Upper lobe of left lung (tissue), 4 donors: ENCODE measurements at regions not wholly inside any gene's neighbourhood (a gene's known extent, or its start where the extent isn't known, plus 50 kb on each side); places are given as distances from the start of the nearest gene placed in this dataset.

ENCODE experiments used
- POLR2A ChIP-seq, 4 donors: fragments of 450-650 bp; IDR thresholded peaks; one replicate each; pipeline ENCODE4 v1.5.1; 2016 to 2017; ENCODE audit warnings: antibody characterized with exemption in 4 of 4, mild to moderate bottlenecking in 2 of 4
- POLR2AphosphoS5 ChIP-seq, 2 donors: sonication (generic); formaldehyde crosslinking; IDR thresholded peaks; one replicate each; pipeline ENCODE4 v1.5.1; 2017; ENCODE audit warnings: antibody characterized with exemption in 2 of 2
- TF ChIP-seq, protein P1 (sequence below), 6 experiments: fragments of 450-650 bp in 4 of 6; fragments of 200-600 bp in 2 of 6; sonication (generic) in 2 of 6; IDR thresholded peaks; one replicate each; pipeline ENCODE4 v1.5.1; 2016 to 2019; ENCODE audit warnings: antibody characterized with exemption in 6 of 6

DNA sequence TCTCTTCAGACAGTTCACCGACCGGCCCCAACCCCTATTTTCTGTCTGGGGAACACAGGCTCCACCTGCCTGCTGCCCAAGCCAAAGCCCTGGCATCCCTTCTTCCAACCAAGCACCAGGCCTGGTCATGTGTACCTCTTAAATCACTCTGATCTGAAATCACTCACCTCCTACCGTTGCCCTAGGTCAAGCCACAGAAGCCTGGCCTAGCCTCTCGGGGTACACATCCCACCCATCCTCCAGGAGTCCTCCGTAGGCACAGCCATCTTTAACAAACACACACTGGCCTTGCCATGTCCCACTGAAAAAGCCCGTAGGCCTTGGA lies 81.8 kb downstream of the IRF2BPL start:
- TF ChIP-seq POLR2A (IDR thresholded peaks at IDR 0.05) (no peak), POLR2AphosphoS5 (IDR thresholded peaks at IDR 0.05) (no peak)
- TF ChIP-seq, protein P1, sequence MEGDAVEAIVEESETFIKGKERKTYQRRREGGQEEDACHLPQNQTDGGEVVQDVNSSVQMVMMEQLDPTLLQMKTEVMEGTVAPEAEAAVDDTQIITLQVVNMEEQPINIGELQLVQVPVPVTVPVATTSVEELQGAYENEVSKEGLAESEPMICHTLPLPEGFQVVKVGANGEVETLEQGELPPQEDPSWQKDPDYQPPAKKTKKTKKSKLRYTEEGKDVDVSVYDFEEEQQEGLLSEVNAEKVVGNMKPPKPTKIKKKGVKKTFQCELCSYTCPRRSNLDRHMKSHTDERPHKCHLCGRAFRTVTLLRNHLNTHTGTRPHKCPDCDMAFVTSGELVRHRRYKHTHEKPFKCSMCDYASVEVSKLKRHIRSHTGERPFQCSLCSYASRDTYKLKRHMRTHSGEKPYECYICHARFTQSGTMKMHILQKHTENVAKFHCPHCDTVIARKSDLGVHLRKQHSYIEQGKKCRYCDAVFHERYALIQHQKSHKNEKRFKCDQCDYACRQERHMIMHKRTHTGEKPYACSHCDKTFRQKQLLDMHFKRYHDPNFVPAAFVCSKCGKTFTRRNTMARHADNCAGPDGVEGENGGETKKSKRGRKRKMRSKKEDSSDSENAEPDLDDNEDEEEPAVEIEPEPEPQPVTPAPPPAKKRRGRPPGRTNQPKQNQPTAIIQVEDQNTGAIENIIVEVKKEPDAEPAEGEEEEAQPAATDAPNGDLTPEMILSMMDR (IDR thresholded peaks at IDR 0.05), result no peak
